Neural progenitor cell (in vitro differentiated cells): ENCODE measurements at regions not wholly inside any gene's neighbourhood (a gene's known extent, or its start where the extent isn't known, plus 50 kb on each side); places are given as distances from the start of the nearest gene placed in this dataset.
A peak's percentile ranks its signal among the peaks of the same experiment; 100 is the strongest.

Experiments
- DNase-seq: peaks from one replicate; pipeline ENCODE4 v3.0.0-alpha.2; 2016; ENCODE audit warnings: low spot score
- H2AFZ ChIP-seq: fragments of 200-600 bp; sonication (generic); replicated peaks from 2 replicates; pipeline ENCODE4 v1.6.1; 2016; ENCODE audit warnings: antibody characterized with exemption
- H3F3A ChIP-seq: fragments of 200-600 bp; sonication (generic); 2 replicates; pipeline ENCODE4 v1.6.1; 2016; ENCODE audit warnings: antibody characterized with exemption, low read depth
- H3K27ac ChIP-seq: fragments of 200-600 bp; sonication (generic); 2 replicates; pipeline ENCODE4 v1.5.1; 2016; ENCODE audit warnings: mild to moderate bottlenecking
- H3K27me3 ChIP-seq: fragments of 200-600 bp; sonication (generic); 2 replicates; pipeline ENCODE4 v1.6.1; 2016; ENCODE audit warnings: mild to moderate bottlenecking, moderate library complexity
- H3K36me3 ChIP-seq: fragments of 200-600 bp; sonication (generic); 2 replicates; pipeline ENCODE4 v1.5.1; 2016
- H3K4me1 ChIP-seq: fragments of 200-600 bp; sonication (generic); 2 replicates; pipeline ENCODE4 v1.6.1; 2016; ENCODE audit warnings: mixed run types
- H3K4me2 ChIP-seq: fragments of 200-600 bp; sonication (generic); 2 replicates; pipeline ENCODE4 v1.6.1; 2016
- H3K4me3 ChIP-seq: fragments of 200-600 bp; sonication (generic); 2 replicates; pipeline ENCODE4 v1.5.1; 2016
- H3K79me2 ChIP-seq: fragments of 200-600 bp; sonication (generic); 2 replicates; pipeline ENCODE4 v1.6.1; 2016; ENCODE audit warnings: low read depth
- H3K9ac ChIP-seq: fragments of 200-600 bp; sonication (generic); 2 replicates; pipeline ENCODE4 v1.6.1; 2016
- H3K9me3 ChIP-seq: fragments of 200-600 bp; sonication (generic); 2 replicates; pipeline ENCODE4 v1.5.1; 2016; ENCODE audit warnings: low read depth
- H4K20me1 ChIP-seq: fragments of 200-600 bp; sonication (generic); 2 replicates; pipeline ENCODE4 v1.6.1; 2016; ENCODE audit warnings: low read depth
- H3K27ac Mint-ChIP-seq: 3 replicates; pipeline ENCODE4 v1.8.0; 2021; ENCODE audit warnings: mixed read lengths
- H3K27me3 Mint-ChIP-seq: 2 replicates; pipeline ENCODE4 v1.8.0; 2022; ENCODE audit warnings: low read depth, mild to moderate bottlenecking, inconsistent platforms, moderate library complexity, mixed read lengths; ENCODE audit not compliant: insufficient read depth
- H3K36me3 Mint-ChIP-seq: 3 replicates; pipeline ENCODE4 v1.8.0; 2021; ENCODE audit warnings: mixed read lengths
- H3K4me1 Mint-ChIP-seq: 3 replicates; pipeline ENCODE4 v1.8.0; 2021; ENCODE audit warnings: mixed read lengths
- H3K4me3 Mint-ChIP-seq: 3 replicates; pipeline ENCODE4 v1.8.0; 2021; ENCODE audit warnings: mild to moderate bottlenecking, moderate library complexity, mixed read lengths
- H3K9me3 Mint-ChIP-seq: 3 replicates; pipeline ENCODE4 v1.8.0; 2020; ENCODE audit warnings: mixed read lengths
- CTCF ChIP-seq: fragments of 200-600 bp; sonication (generic); IDR thresholded peaks from 2 replicates; pipeline ENCODE4 v1.5.1; 2017; ENCODE audit warnings: antibody characterized with exemption, mild to moderate bottlenecking
- EZH2 ChIP-seq: fragments of 200-600 bp; sonication (generic); IDR thresholded peaks from 2 replicates; pipeline ENCODE4 v1.6.1; 2017; ENCODE audit warnings: antibody characterized with exemption, mild to moderate bottlenecking, moderate library complexity
- EZH2phosphoT487 ChIP-seq: fragments of 200-600 bp; sonication (generic); IDR thresholded peaks from 2 replicates; pipeline ENCODE4 v1.6.1; 2017; ENCODE audit warnings: antibody characterized with exemption

GRCh38 chr22:48057116-48057835 lies 1294.8 kb downstream of the TBC1D22A start:
- Histone ChIP-seq H3K27ac (no peak overlapping the region), H3K4me1 (no peaks in the 10 kb centered on the region), H2AFZ (no peak overlapping the region), H3K9ac (no peak overlapping the region), H3K27me3 (no peaks in the 10 kb centered on the region), H3K4me2 (no peak overlapping the region), H3F3A (no peaks in the 10 kb centered on the region), H3K9me3 (no peaks in the 10 kb centered on the region), H4K20me1 (no peaks in the 10 kb centered on the region), H3K36me3 (no peaks in the 10 kb centered on the region), H3K79me2 (no peaks in the 10 kb centered on the region), H3K4me3 (no peak overlapping the region)
- H3K4me3 Mint-ChIP-seq = no peak overlapping the region
- DNase-seq = no peak
- H3K27ac Mint-ChIP-seq = peak overlapping the region; percentile 61
- peaks cover 10% of the 10 kb centered on the region for H3K4me1 Mint-ChIP-seq
- H3K9me3 Mint-ChIP-seq = no peaks in the 10 kb centered on the region
- peaks cover 10% of the 10 kb centered on the region for H3K27me3 Mint-ChIP-seq
- no peak for TF ChIP-seq EZH2phosphoT487
- TF ChIP-seq CTCF = no peak
- no peak for TF ChIP-seq EZH2
- no peaks in the 10 kb centered on the region for H3K36me3 Mint-ChIP-seq

GRCh38 chr22:48055827-48056226 lies 1293.4 kb downstream of the TBC1D22A start:
- no peak for TF ChIP-seq CTCF
- TF ChIP-seq EZH2phosphoT487 = no peak
- no peak for TF ChIP-seq EZH2
- H3K79me2 ChIP-seq = no peaks in the 10 kb centered on the region
- no peaks in the 10 kb centered on the region for H3K27me3 ChIP-seq

GRCh38 chr22:48055185-48055584 lies 1292.7 kb downstream of the TBC1D22A start:
- Histone ChIP-seq H3K36me3 (no peaks in the 10 kb centered on the region), H3K9me3 (no peaks in the 10 kb centered on the region), H3K4me3 (no peak overlapping the region), H4K20me1 (no peaks in the 10 kb centered on the region), H3K79me2 (no peaks in the 10 kb centered on the region), H3K9ac (no peak overlapping the region), H3K4me2 (no peak overlapping the region), H3K27ac (no peak overlapping the region), H2AFZ (no peak overlapping the region), H3F3A (no peaks in the 10 kb centered on the region), H3K27me3 (no peaks in the 10 kb centered on the region), H3K4me1 (no peaks in the 10 kb centered on the region)
- peaks cover 2% of the 10 kb centered on the region for H3K4me1 Mint-ChIP-seq
- no peak overlapping the region for H3K27ac Mint-ChIP-seq
- no peak for TF ChIP-seq EZH2
- TF ChIP-seq CTCF = no peak
- no peak for TF ChIP-seq EZH2phosphoT487
- no peaks in the 10 kb centered on the region for H3K9me3 Mint-ChIP-seq
- no peaks in the 10 kb centered on the region for H3K36me3 Mint-ChIP-seq
- no peak for DNase-seq
- H3K4me3 Mint-ChIP-seq = no peak overlapping the region
- H3K27me3 Mint-ChIP-seq = peaks cover 5% of the 10 kb centered on the region

More at GRCh38 chr22:48055827-48056226, 1293.4 kb downstream of the TBC1D22A start:
- H3K4me2 ChIP-seq = no peak overlapping the region
- H3F3A ChIP-seq = no peaks in the 10 kb centered on the region
- Mint-ChIP-seq H3K27me3 (peaks cover 8% of the 10 kb centered on the region), H3K27ac (no peak overlapping the region), H3K4me3 (no peak overlapping the region), H3K4me1 (peaks cover 6% of the 10 kb centered on the region), H3K9me3 (no peaks in the 10 kb centered on the region), H3K36me3 (no peaks in the 10 kb centered on the region)
- H3K4me3 ChIP-seq = no peak overlapping the region
- H3K9ac ChIP-seq = no peak overlapping the region
- no peak overlapping the region for H2AFZ ChIP-seq
- no peaks in the 10 kb centered on the region for H3K4me1 ChIP-seq
- no peaks in the 10 kb centered on the region for H3K9me3 ChIP-seq
- H3K36me3 ChIP-seq = no peaks in the 10 kb centered on the region
- no peaks in the 10 kb centered on the region for H4K20me1 ChIP-seq
- no peak overlapping the region for H3K27ac ChIP-seq
- DNase-seq = no peak
